ENCODE measurements at regions not wholly inside any gene's neighbourhood (a gene's known extent, or its start where the extent isn't known, plus 50 kb on each side); places are given as distances from the start of the nearest gene placed in this dataset.

DNA sequence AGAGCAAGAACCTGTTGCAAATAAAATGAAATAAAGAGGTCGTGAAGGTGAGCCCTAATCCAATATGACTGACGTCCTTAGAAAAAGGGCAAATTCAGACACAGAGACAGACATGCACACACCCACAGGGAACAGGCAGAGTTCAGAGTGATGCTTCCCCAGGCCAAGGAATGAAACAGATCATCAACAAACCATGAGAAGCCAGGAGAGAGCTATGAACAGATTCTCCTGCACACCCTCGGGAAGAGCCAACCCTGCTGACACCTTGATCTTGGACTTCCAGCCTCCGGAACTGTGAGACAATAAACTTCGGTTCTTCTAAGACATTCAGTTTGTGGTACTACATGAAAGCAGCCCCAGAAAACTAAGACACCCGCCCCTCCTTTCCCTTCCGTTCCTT lies 290.4 kb upstream of the KLF6 start:
- Histone ChIP-seq H3K4me2 (ENCODE audit: insufficient read depth, insufficient read length, low read length) (no peak overlapping the region), H2AK5ac (ENCODE audit: insufficient read length, low read length) (no peak overlapping the region), H2BK5ac (ENCODE audit: insufficient read length, low read length) (no peak overlapping the region), H3K27ac (ENCODE audit: insufficient read length, low read depth, low read length) (no peak overlapping the region), H3K79me2 (ENCODE audit: insufficient read depth, low read length) (no peaks in the 10 kb centered on the region), H3K18ac (ENCODE audit: insufficient read length, low read depth, low read length) (no peak overlapping the region), H4K8ac (replicated peaks; ENCODE audit: insufficient read length, low read depth, low read length) (no peak overlapping the region), H3K4ac (ENCODE audit: low read depth, low read length) (no peak overlapping the region), H3K9me3 (ENCODE audit: control insufficient read depth, low read depth, low read length) (no peaks in the 10 kb centered on the region), H3K27me3 (ENCODE audit: insufficient read depth, low read length) (no peaks in the 10 kb centered on the region), H3K23ac (ENCODE audit: insufficient read length, low read depth, low read length) (no peak overlapping the region), H4K91ac (ENCODE audit: insufficient read length, low read depth, low read length) (no peak overlapping the region), H4K20me1 (ENCODE audit: control insufficient read depth, insufficient read depth, insufficient read length) (no peaks in the 10 kb centered on the region), H2BK15ac (ENCODE audit: low read depth, low read length) (no peak overlapping the region), H2AFZ (ENCODE audit: low read length) (no peak overlapping the region), H3K9ac (ENCODE audit: extremely low read depth, insufficient read length, low read length) (no peak overlapping the region), H3K23me2 (ENCODE audit: insufficient read length, low read depth, low read length, poor library complexity, severe bottlenecking) (no peaks in the 10 kb centered on the region), H2BK120ac (ENCODE audit: low read depth, low read length, poor library complexity, severe bottlenecking) (no peak overlapping the region), H3K79me1 (ENCODE audit: insufficient read depth, low read depth, low read length, poor library complexity, severe bottlenecking) (no peaks in the 10 kb centered on the region), H3T11ph (ENCODE audit: low read length) (no peak overlapping the region), H3K14ac (ENCODE audit: insufficient read depth, low read length) (no peak overlapping the region), H2BK12ac (ENCODE audit: insufficient read length, low read depth, low read length) (no peak overlapping the region), H2BK20ac (ENCODE audit: low read depth, low read length, poor library complexity, severe bottlenecking) (no peak overlapping the region), H3K4me1 (ENCODE audit: insufficient read depth, low read length) (no peaks in the 10 kb centered on the region), H3K56ac (ENCODE audit: insufficient read length, low read depth, low read length) (no peak overlapping the region), H4K5ac (ENCODE audit: insufficient read length, low read depth, low read length) (no peak overlapping the region)
- DNase-seq: no peak
- Mint-ChIP-seq H3K4me3 (no peak overlapping the region), H3K27me3 (ENCODE audit: low read depth) (no peaks in the 10 kb centered on the region), H3K4me1 (no peaks in the 10 kb centered on the region), H3K36me3 (ENCODE audit: insufficient read depth in 1 of 3, low read depth in 3 of 3) (no peaks in the 10 kb centered on the region), H3K27ac (no peak overlapping the region), H3K9me3 (no peaks in the 10 kb centered on the region; a peak in 1 of 5 replicates)
- no CpG with 5 or more reads among the region's 7 CpGs for WGBS (ENCODE audit: extremely low coverage, insufficient read length, low lambda C conversion rate)
- TF ChIP-seq CTCF (conservative IDR thresholded peaks at IDR 0.05): no peak
